Myocyte (in vitro differentiated cells): ENCODE measurements at regions not wholly inside any gene's neighbourhood (a gene's known extent, or its start where the extent isn't known, plus 50 kb on each side); places are given as distances from the start of the nearest gene placed in this dataset.
"Not testable (repeated sequence)": the region's sequence is repeated elsewhere in the genome, so short reads cannot be mapped to it uniquely, and the experiment has no call there.

Experiments
- DNase-seq: peaks from one replicate; pipeline ENCODE4 v3.0.0-alpha.2; 2012; ENCODE audit warnings: low read depth

DNA sequence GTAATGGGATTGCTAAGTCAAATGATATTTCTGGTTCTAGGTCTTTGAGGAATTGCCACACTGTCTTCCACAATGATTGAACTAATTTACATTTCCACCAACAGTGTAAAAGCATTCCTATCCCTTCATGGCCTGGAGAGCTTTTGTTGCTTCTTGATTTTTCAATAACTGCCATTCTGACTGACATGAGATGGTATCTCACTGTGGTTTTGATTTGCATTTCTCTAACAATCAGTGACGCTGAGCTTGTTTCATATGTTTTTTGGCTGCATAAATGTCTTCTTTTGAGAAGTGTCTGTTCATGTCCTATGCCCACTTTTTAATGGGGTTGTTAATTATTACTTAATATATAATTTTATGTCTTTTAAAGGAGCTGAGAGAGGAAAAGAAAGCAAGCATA is 177.7 kb upstream of the VLDLR start:
- DNase-seq = not testable (repeated sequence)

DNA sequence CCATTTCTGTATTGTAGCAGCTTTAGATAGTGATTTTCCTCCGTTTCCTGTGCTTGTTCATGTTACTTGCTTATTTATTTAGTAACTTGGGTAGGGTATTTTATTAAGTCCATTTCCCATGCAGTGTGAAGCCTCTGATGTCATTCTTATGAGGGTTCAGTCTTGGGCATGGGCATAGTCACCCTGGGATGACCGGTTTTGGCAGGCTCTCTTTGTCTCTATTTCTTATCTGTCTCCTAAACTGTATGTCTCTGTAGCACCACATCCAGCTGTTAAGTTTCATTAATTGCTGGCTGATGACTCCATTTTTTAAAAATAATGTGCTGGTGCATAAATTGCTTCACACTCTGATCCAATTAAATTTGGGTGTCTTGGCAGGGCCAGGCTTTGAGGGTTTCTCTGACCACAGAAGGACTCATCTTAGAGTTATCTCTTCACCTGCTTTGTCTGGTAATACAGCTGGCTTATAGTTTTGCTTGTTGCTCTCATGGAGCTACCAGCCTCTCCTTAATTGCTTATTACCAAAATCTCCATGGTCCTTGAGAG is 173.3 kb upstream of the VLDLR start:
- peak; percentile 85 for DNase-seq

- DNase-seq = no peak
Observed at GRCh38 chr9:2453106-2453505, 168.5 kb upstream of the VLDLR start.

DNA sequence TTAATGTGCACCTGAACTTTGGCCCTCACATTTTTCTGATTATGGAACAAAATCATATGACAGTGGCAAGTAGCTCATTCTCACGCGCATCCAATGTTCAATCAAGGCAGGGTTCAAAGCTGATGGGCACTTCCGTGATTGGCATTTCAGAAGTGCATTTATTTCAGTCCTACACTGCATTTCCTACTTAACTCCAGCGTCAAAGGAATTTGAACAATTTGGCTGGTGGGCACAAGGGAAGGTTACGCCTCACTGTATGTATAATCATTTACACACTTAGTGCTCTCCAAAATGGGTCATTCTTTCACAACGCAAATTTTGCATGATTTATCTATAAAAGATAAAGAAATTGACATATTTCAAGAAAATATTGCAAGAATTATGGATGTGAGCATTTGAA is 167.9 kb upstream of the VLDLR start:
- no peak for DNase-seq

DNA sequence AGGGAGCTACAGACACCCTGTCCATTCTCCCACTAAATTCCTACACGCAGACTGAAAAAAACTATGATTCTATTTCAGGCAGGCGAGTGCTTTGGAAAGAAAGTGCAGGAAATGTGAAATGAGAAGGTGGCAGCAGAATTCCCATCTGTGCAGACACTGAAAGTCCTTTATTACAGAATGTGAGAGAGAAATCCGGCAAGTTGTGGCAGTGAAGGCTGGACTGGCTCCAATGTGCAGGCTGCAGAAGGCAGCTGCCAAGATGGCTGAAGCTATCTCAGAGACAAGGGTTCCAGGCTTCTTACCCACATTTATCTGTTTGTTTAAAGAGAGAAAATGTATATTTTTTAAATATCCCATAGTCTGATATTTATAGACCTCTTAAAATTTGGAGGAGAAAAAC is 161.8 kb upstream of the VLDLR start:
- DNase-seq = no peak

DNA sequence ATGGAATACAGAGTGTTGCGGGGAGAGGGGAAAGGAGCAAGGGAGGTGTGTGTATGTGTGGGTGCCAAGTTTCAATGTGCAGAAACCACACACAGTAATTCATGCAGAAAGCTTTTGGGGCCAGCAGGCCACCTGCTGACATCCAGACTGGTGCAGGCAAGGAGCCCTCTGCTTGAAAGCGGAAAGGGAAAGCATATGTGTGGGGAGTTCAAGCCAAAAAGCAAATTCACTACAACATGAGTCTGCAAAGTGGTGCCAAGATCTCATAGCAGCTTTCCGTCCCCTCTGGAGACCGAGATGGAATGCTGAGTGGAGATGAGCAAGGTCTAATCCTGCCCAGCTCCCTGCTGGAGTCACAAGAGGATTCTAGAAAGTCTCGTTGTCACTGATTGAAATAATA is 159.7 kb upstream of the VLDLR start:
- DNase-seq = peak; percentile 9

GRCh38 chr9:2464624-2465023 is 157.0 kb upstream of the VLDLR start:
- no peak for DNase-seq

DNA sequence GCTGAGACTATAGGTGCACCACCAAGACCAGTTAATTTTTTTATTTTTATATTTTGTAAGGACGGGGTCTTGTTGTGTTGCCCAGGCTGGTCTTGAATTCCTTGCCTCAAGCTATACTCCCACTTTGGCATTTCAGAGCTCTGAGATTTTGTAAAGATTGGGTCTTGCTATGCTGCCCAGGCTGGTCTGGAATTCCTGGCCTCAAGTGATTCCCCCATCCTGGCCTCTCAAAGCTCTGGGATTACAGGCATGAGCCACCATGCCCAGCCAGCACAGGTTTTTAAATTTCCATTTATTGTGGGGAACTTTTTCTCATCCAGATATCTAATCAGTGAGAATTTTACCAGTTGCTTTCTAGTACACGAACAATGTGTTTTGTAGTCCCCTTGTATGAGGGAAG is 156.1 kb upstream of the VLDLR start:
- no peak for DNase-seq

- no peak for DNase-seq
Observed at GRCh38 chr9:2465921-2466460, 155.6 kb upstream of the VLDLR start.

DNA sequence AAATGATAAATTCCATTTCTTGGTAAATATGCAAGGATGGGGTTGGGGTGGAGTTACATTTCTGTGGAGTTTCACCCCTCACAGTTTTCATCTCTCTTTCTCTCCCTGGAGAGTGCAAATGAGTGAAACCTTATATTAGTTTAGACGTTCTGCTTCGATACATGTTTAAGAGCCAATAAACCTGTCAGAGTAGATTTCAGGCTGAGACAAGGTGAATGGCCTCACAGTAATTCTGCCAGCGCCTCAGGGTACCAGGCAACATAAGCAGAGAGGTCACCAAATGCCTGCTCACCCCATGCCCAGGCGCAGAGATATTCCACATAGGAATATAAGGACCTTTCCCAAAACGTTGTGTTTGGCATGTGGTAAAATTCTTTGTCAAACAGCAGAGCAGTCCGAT is 154.9 kb upstream of the VLDLR start:
- no peak for DNase-seq

DNA sequence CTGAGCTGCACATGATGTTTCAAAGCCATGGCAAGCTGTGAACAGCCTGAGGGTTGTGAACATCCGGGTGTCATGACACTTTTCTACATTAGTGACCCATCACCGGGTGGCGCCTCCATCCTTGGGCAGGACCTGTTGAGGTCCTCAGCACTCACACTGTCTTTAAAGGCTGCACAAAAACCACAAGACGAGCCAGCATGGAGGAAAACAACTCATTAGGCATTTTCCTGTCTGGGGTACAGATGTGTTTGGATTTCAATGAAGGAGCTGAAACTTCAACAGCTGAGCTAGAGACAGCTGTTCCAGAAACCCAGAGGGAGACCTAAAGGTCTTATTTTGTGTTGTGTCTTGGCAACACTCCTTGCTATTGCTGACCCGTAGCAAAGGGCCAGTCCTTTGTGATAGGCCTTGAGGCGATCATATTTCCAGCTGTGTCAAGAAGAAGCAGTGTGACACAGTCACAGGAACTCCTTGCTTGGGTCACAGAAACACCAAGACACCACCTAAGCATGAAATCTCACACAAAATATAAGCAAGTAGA is 151.8 kb upstream of the VLDLR start:
- peak; percentile 78 for DNase-seq

- DNase-seq = no peak
Observed at GRCh38 chr9:2473681-2474080, 147.9 kb upstream of the VLDLR start.

DNA sequence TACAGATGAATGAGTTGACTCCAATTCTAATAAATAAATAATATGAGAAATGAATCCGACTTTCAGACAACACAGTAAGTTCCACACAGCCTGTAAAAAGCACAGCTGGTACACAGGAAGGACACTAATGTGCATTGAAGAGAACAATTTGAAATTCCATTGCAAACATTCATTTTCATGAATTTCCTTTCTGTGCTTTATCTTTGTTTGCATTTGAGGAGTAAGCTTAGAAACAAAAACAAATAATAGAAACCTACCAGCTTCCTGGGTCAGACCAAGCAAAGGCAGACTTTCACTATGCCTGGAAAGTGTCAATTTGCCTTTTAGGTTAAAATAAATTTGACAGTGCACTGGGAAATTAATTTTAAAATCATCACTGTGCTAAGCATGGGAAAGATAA is 143.8 kb upstream of the VLDLR start:
- no peak for DNase-seq

- no peak for DNase-seq
Observed at GRCh38 chr9:2478421-2478820, 143.2 kb upstream of the VLDLR start.

DNA sequence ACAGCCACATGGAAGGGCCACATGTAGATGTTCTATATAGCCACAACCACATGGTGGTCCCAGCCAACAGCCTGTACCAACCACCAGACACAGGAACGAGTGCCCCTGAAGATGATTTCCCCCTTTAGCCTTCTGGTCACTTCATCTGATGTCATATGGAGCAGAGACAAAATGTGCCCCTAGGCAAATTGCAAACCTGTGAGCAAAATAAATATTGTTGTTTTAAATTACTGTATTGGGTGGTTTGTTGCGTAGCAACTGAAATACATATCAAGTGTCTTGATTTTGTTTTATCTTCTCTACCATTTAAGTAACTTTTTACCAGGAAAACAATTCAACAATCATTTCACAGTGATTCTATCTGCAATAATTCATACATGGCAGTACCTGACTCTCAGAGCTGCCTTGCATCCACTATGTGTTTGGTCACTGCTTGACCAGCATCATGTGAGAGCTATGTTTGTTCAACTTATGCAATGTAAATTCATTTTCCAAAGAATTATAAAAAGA is 142.5 kb upstream of the VLDLR start:
- DNase-seq = no peak

- no peak for DNase-seq
Observed at GRCh38 chr9:2480255-2480837, 141.2 kb upstream of the VLDLR start.

- DNase-seq = no peak
Observed at GRCh38 chr9:2481216-2481615, 140.4 kb upstream of the VLDLR start.

DNA sequence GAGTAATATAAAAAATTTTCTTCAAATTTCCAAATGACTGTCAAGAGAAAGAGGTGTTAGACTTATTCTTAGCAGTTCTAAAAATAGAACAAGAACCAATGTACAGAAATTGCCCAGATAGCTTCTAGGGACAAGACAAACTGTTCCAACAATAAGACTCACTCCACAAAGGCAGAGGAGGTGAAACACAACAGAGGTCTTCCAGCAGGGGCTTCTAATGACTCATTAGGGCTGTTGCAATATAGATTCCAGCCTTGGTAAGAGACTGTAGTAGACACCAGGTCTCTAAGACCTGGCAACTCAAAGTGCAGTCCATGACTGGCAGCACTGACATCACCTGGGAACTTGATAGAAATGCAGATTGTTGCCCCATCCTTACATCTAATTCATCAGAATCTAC is 134.6 kb upstream of the VLDLR start:
- no peak for DNase-seq

DNA sequence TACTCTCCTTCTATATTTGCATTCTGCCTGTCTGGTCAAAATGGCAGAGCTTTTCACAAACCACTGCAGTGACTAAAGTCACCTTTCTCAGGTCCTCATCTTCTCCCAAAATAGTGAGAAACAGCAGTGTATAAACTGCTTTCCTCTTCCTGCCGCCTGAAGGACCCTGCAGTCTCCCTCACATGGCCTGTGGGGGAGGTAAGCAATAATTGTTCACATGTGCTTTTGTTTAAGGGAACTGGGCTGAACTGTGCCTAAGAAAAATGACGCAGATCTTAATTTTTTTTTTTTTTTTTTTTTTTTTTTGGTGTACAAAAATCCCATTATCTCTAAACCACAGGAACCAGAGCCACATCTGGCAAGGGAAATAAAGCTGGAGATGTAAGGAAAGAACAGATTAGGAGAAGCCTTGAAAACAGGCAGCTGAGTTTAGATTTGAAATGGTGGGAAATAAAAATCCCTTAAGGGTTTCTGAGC is 131.7 kb upstream of the VLDLR start:
- DNase-seq = no peak

GRCh38 chr9:2492161-2492560 is 129.4 kb upstream of the VLDLR start:
- DNase-seq = no peak

- no peak for DNase-seq
Observed at GRCh38 chr9:2493109-2493508, 128.5 kb upstream of the VLDLR start.

DNA sequence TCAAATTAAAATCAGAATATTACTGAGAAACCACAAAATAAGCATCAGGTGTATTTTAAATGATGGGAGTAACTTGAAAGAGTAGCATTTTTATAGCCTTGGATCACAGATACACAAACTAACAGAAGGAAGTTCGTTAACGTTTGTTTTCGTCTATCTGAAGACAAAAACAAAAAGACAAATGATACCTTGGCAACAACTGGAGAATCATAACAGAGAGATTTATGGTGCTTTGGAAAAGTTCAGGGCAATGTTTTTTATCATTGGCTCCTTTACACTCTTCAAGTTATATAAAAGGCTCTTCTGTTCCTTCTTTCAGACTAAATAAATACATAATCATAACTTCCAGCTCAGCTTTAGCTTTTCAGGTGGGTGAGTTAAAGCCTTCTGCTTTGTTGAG is 128.1 kb upstream of the VLDLR start:
- no peak for DNase-seq

DNA sequence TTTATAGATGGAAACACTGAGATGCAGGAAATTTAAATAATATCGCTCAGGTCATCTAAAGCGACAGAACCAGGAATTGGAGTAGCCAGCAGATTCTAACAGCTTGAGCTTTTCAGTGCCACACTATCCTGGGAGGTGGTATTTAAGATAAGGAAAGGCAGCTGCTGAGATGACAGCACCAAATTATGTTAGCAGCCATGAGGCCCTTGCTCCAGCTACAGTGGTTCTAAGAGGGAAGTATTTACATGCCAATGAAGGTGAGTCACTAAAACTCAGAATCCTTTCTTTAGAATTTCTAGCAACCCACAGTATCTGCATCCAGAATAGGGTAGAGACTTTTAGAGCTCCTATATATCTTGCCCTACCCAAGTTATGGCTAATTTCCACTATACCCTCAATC is 127.0 kb upstream of the VLDLR start:
- DNase-seq = peak; percentile 70
